GM18508 (cell line): ENCODE measurements at regions not wholly inside any gene's neighbourhood (a gene's known extent, or its start where the extent isn't known, plus 50 kb on each side); places are given as distances from the start of the nearest gene placed in this dataset.
"Not testable (repeated sequence)": the region's sequence is repeated elsewhere in the genome, so short reads cannot be mapped to it uniquely, and the experiment has no call there.

Experiments
- ATAC-seq: cut with Tn5 transposase; IDR thresholded peaks from one replicate; pipeline ENCODE4 v1.9.1; 2021; ENCODE audit warnings: moderate number of reproducible peaks; ENCODE audit not compliant: insufficient read depth, unreplicated experiment

GRCh38 chr9:10806868-10807267, 194.1 kb upstream of the PTPRD start:
- no peak for ATAC-seq

DNA sequence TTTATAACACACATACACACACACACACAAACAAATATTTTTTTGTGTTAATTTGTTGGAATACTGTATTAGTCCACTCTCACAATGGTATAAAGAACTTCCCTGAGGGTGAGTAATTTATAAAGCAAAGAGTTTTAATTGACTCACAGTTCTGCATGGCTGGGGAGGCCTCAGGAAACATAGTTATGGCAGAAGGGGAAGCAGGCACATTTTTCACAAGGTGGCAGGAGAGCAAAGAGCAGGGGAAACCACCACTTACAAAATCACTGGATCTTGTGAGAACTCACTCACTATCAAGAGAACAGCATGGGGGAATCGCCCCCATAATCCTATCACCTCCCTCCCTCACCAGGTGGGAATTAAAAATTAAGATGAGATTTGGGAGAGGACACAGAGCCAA, 205.4 kb upstream of the PTPRD start:
- ATAC-seq, result no peak

DNA sequence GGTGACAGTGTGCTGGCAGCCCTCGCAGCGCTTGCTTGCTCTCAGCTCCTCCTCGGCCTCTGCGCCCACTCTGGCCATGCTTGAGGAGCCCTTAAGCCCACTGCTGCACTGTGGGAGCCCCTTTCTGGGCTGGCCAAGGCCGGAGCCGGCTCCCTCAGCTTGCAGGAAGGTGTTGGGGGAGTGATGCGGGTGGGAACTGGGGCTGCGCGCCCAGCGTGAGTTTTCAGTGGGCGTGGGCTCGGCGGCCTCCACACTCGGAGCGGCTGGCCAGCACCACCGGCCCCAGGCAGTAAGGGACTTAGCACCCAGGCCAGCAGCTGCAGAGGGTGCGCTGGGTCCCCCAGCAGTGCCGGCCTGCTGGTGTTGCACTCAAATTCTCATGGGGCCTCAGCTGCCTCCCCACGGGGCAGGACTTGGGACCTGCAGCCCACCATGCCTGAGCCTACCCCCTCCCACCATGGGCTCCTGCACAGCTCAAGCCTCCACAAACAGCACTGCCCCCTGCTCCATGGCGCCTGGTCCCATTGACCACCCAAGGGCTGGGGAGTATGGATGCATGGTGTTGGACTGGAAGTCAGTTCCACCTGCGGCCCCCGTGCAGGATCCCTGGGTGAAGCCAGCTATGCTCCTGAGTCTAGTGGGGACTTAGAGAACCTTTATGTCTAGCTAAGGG, 223.1 kb upstream of the PTPRD start:
- ATAC-seq, result no peak

GRCh38 chr9:10843151-10843550, 230.3 kb upstream of the PTPRD start:
- ATAC-seq, result no peak

DNA sequence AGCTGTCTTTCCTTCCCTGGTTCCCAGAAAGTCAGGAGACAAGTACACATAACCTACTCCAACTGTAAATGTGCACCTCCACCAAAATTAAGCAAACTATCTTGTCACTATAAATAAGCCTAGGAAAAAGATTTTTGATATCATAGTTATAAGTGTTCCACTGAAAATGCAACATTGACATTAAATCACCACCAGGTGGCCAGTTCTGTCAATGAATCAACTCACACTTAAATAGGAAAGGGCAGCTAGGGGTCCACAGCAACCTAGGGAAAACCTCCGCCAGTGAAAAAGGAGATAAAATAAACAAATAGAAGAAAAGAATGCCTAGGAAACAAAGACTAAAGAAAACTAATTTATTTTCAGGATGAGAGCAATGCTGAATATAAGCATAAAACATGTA, 243.0 kb upstream of the PTPRD start:
- ATAC-seq, result no peak

DNA sequence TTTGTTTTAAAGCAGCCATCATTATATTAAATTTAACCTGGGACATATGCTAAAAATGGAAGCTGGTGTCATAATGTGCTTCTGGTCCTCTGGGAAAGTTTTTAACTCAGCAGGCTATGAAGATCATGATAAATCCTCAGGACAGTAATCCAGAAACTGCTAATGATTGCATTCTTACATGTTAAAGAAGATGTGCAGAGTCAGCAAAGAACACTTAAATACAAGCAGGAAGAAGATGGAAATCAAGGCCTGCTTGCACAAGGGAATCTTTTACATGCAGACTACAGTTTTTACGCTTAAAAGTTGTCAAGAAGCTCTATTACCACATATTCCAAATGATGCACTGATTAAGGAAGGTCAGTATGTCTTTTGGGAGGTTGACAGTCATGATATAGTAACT, 246.0 kb upstream of the PTPRD start:
- ATAC-seq, result no peak

GRCh38 chr9:10863476-10863875, 250.7 kb upstream of the PTPRD start:
- ATAC-seq, result no peak

DNA sequence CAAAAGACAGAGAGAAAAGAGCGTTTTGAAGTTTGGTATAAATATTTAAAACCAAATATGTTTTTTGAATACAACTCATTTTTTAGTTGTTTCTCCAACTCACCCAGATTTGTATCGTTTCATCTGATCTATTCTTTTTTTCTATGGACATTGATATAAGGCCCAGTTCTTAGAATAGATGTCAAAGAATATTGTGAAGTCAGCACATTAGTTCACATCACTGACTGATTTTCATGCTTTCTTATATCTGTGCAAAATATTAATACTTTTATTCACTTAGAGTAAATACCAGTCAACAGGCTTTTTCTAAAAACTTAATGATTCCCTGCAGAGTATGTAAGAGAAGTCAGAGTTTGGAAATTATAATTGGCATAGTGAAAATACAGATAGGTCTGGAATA, 254.4 kb upstream of the PTPRD start:
- no peak for ATAC-seq

- no peak for ATAC-seq
These were observed 256.9 kb upstream of the PTPRD start for GRCh38 chr9:10869687-10870086.

GRCh38 chr9:10873999-10874398, 261.2 kb upstream of the PTPRD start:
- no peak for ATAC-seq

- no peak for ATAC-seq
These were observed 262.9 kb upstream of the PTPRD start for GRCh38 chr9:10875752-10876151.

DNA sequence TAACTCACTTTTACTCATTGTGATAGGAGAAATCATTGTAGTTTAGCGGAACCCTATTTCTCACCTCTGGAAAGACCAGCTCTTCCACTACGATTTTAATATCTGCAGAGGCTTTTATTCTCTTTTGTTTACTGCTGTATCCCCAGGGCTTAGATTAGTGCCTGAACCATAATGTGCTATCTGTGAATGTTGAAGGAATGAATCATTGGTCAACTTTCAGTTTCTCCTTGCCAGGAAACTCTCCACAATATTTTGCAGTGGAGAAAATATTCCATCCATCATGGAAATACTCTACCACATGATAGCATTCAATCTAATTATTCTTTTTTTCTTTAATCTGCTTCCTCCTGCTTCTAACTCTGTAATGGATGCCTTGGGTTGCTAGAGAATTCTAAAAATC, 263.5 kb upstream of the PTPRD start:
- ATAC-seq, result no peak

- ATAC-seq, result not testable (repeated sequence)
These were observed 277.5 kb upstream of the PTPRD start for GRCh38 chr9:10890266-10890665.

DNA sequence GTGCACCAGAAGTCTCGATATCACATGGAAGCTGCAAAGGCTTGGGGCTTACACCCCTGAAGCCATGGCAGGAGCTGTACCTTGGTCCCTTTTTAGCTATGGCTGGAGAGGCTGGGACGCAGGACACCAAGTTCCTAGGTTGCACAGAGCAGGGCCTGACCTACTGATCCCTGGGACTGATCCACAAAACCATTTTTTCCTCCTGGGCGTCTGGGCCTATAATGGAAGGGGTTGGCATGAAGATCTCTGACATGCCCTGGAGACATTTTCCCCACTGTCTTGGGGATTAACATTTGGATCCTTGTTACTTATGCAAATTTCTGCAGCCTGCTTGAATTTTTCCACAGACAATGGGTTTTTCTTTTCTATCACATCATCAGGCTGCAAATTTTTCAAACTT, 286.7 kb upstream of the PTPRD start:
- no peak for ATAC-seq

DNA sequence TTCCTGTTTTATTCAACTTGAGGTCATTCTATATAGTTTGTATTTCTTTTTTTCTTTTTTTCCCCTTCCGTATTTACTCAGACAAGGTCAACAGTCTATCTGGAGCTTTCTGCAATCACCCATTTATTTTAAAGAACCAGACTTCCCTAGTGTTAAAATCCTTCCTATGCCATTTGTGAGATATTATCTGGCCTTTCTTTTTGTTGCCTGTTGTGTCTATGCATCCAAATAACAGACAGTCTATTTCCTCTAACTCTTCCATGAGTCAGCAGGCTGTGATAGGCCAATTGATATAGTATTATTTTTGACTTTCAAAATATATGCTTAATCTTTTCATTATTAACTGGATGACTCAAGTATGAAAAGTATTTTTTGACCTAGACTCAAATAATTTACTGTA, 291.2 kb upstream of the PTPRD start:
- no peak for ATAC-seq

DNA sequence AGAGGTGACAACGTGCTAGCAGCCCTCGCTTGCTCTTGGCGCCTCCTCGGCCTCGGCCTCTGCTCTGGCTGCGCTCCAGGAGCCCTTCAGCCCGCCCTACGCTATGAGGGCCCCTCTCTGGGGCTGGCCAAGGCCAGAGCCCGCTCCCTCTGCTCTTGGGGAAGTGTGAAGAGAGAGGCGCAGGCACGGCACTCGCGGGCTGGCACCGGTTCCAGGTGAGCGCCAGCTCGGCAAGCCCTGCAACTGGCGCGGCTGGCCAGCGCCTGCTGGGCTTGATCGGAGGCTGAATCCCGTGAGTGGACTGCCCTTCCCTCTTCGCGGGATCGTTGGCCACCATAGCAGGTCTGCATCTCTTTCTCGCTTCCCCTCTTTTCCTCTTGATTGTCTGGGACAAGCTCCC, 298.0 kb upstream of the PTPRD start:
- ATAC-seq, result no peak

GRCh38 chr9:10911373-10911772, 298.6 kb upstream of the PTPRD start:
- ATAC-seq, result no peak

DNA sequence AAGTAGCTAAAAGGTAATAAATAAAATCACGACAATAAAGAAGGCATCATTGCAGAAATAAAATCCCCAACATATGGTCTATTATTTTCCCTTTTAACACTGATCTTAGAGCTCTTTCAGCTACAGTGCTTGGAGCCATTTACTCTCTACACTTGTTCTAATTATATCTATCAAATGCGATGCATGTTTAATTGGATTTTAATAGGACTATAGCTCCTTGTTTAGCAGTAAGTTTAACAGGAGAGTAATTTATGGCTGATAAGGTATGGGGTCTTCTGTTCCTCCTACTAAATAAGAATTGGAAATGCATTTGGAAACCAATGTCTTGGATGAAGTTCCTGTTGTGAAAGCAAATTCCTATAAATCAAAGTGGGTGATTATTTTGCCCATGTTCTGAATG, 304.2 kb upstream of the PTPRD start:
- ATAC-seq, result no peak

GRCh38 chr9:10921671-10922070, 308.9 kb upstream of the PTPRD start:
- ATAC-seq, result no peak

GRCh38 chr9:10925896-10926295, 313.1 kb upstream of the PTPRD start:
- no peak for ATAC-seq

- no peak for ATAC-seq
These were observed 315.6 kb upstream of the PTPRD start for GRCh38 chr9:10928372-10928771.

DNA sequence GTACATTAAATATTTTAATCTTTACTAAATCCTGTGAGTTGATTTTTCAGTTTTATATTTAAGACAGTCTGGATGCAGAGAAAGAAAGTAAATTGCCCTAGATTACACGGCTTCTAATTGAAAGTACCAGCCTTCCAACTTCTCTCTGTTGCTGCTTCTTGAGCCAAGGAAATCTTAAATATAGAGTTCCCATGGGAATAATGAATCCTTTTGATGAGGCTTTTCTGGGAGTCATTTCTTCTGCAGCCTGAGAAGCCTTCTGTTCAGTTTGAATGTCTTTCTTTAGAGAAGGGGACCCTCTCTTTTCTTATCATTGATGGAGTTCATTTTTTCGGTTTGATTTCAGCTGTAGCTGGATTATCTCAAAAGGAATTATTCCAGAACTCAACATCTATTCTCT, 317.3 kb upstream of the PTPRD start:
- ATAC-seq, result no peak
